SK-N-SH (cell line): ENCODE measurements at regions not wholly inside any gene's neighbourhood (a gene's known extent, or its start where the extent isn't known, plus 50 kb on each side); places are given as distances from the start of the nearest gene placed in this dataset.

Experiments
- CTCF ChIA-PET: fragments of 300-600, 350-600 bp; formaldehyde crosslinking; extraction: SDS; loops from one replicate; lab custom pipeline; 2021; lab: Yijun Ruan, JAX
- POLR2A ChIA-PET: fragments of 350-600 bp; sonication (Branson Sonifier 250); formaldehyde crosslinking; extraction: SDS; loops from one replicate; lab custom pipeline; 2020; ENCODE audit warnings: antibody characterized with exemption, inconsistent platforms; lab: Yijun Ruan, JAX
- DNase-seq: peaks from one replicate; pipeline ENCODE4 v3.0.0; 2012
- H2AFZ ChIP-seq: fragments of 200-600 bp; sonication (generic); 2 replicates; pipeline ENCODE4 v1.8.1; 2016; ENCODE audit warnings: antibody characterized with exemption, mild to moderate bottlenecking, low read depth
- H3F3A ChIP-seq: fragments of 200-600 bp; sonication (generic); replicated peaks from 2 replicates; pipeline ENCODE3; 2016; ENCODE audit warnings: antibody characterized with exemption, mild to moderate bottlenecking; ENCODE audit not compliant: insufficient read depth
- H3K27ac ChIP-seq, 2 experiments: fragments of 200-500 bp in 1 of 2; fragments of 200-600 bp in 1 of 2; sonication (Bioruptor generic) in 1 of 2; sonication (generic), shearing (Covaris generic) in 1 of 2; 2 replicates each; pipeline versions ENCODE4 v1.5.1 to v1.6.1; 2014 to 2016; ENCODE audit warnings: low read depth in 2 of 2, inconsistent platforms in 1 of 2, low read length in 1 of 2, mild to moderate bottlenecking in 1 of 2, mixed read lengths in 1 of 2
- H3K27me3 ChIP-seq: fragments of 200-600 bp; sonication (generic), shearing (Covaris generic); 2 replicates; pipeline ENCODE4 v1.6.1; 2016; ENCODE audit warnings: mixed run types; ENCODE audit not compliant: insufficient read depth
- H3K36me3 ChIP-seq, 2 experiments: fragments of 200-500 bp in 1 of 2; fragments of 200-600 bp in 1 of 2; sonication (Bioruptor generic) in 1 of 2; sonication (generic) in 1 of 2; replicated peaks in 1 of 2; 2 replicates each; pipeline versions ENCODE3 to v1.5.1; 2014 to 2016; ENCODE audit warnings: low read length in 1 of 2, mild to moderate bottlenecking in 1 of 2; ENCODE audit not compliant: insufficient read depth in 2 of 2, control insufficient read depth in 1 of 2
- H3K4me1 ChIP-seq, 2 experiments: fragments of 200-500 bp in 1 of 2; fragments of 200-600 bp in 1 of 2; sonication (Bioruptor generic) in 1 of 2; sonication (generic), shearing (Covaris generic) in 1 of 2; 2 replicates each; pipeline versions ENCODE4 v1.5.1 to v1.6.1; 2014 to 2016; ENCODE audit warnings: low read depth in 1 of 2, low read length in 1 of 2, mixed run types in 1 of 2; ENCODE audit not compliant: insufficient read depth in 2 of 2, control insufficient read depth in 1 of 2
- H3K4me2 ChIP-seq: fragments of 200-600 bp; sonication (generic), shearing (Covaris generic); 2 replicates; pipeline ENCODE4 v1.6.1; 2017; ENCODE audit warnings: mixed run types
- H3K4me3 ChIP-seq, 2 experiments: fragments of 200-500 bp in 1 of 2; fragments of 200-600 bp in 1 of 2; sonication (Bioruptor generic) in 1 of 2; sonication (generic), shearing (Covaris generic) in 1 of 2; 2 replicates each; pipeline versions ENCODE4 v1.5.1 to v1.8.1; 2014 to 2016; ENCODE audit warnings: low read depth in 2 of 2, inconsistent platforms in 1 of 2, low read length in 1 of 2, mild to moderate bottlenecking in 1 of 2, mixed read lengths in 1 of 2, moderate library complexity in 1 of 2
- H3K79me2 ChIP-seq: fragments of 200-600 bp; sonication (generic); 2 replicates; pipeline ENCODE4 v1.8.1; 2017; ENCODE audit warnings: mild to moderate bottlenecking; ENCODE audit not compliant: insufficient read depth
- H3K9ac ChIP-seq: fragments of 200-600 bp; sonication (generic); 2 replicates; pipeline ENCODE4 v1.6.1; 2017; ENCODE audit warnings: mixed run types
- H3K9me2 ChIP-seq: fragments of 200-600 bp; sonication (generic); 2 replicates; pipeline ENCODE4 v1.6.1; 2017; ENCODE audit warnings: mixed run types
- H3K9me3 ChIP-seq: fragments of 200-600 bp; sonication (generic); 2 replicates; pipeline ENCODE4 v1.6.1; 2017; ENCODE audit warnings: mixed run types, mild to moderate bottlenecking, moderate library complexity
- H4K20me1 ChIP-seq: fragments of 200-600 bp; sonication (generic); 2 replicates; pipeline ENCODE4 v1.6.1; 2017; ENCODE audit warnings: mild to moderate bottlenecking, mixed run types; ENCODE audit not compliant: insufficient read depth
- CTCF ChIP-seq: fragments of 200-600 bp; sonication (generic); IDR thresholded peaks from 2 replicates; pipeline ENCODE4 v1.6.1; 2017; ENCODE audit warnings: antibody characterized with exemption, mild to moderate bottlenecking, moderate library complexity
- ELF1 ChIP-seq: IDR thresholded peaks from 2 replicates; pipeline ENCODE4 v1.4.0; 2012
- MAX ChIP-seq: IDR thresholded peaks from 2 replicates; pipeline ENCODE4 v1.4.0; 2012; ENCODE audit warnings: low read depth
- MXI1 ChIP-seq: IDR thresholded peaks from 2 replicates; pipeline ENCODE4 v1.6.1; 2012; ENCODE audit warnings: mild to moderate bottlenecking, low read depth, low read length, improper control_type of control experiment
- RAD21 ChIP-seq: IDR thresholded peaks from 2 replicates; pipeline ENCODE4 v1.6.1; 2012; ENCODE audit warnings: mild to moderate bottlenecking, low read length
- REST ChIP-seq: IDR thresholded peaks from 2 replicates; pipeline ENCODE4 v1.6.1; 2012; ENCODE audit warnings: mild to moderate bottlenecking, low read depth, low read length, moderate library complexity
- RFX5 ChIP-seq: IDR thresholded peaks from 2 replicates; pipeline ENCODE4 v1.6.1; 2012; ENCODE audit warnings: mild to moderate bottlenecking, improper control_type of control experiment, low read length
- SIN3A ChIP-seq: IDR thresholded peaks from 2 replicates; pipeline ENCODE4 v1.6.1; 2012; ENCODE audit warnings: low read depth, mild to moderate bottlenecking, low read length, moderate library complexity, borderline replicate concordance
- TAF1 ChIP-seq: IDR thresholded peaks from 2 replicates; pipeline ENCODE4 v1.6.1; 2012; ENCODE audit warnings: low read depth, mild to moderate bottlenecking, low read length, moderate library complexity, borderline replicate concordance
- TCF12 ChIP-seq: IDR thresholded peaks from 2 replicates; pipeline ENCODE4 v1.4.0; 2012
- USF2 ChIP-seq: fragments of 150-350 bp; IDR thresholded peaks from 2 replicates; pipeline ENCODE4 v1.6.1; 2017; ENCODE audit warnings: antibody characterized with exemption, low read length, low read depth, borderline replicate concordance
- YY1 ChIP-seq: IDR thresholded peaks from 2 replicates; pipeline ENCODE4 v1.4.0; 2012; ENCODE audit warnings: low read depth, mild to moderate bottlenecking
- WGBS: methylation state at CpG from one replicate; pipeline ENCODE4 v1.1.6; 2017; ENCODE audit warnings: low lambda C conversion rate; 5-methylcytosine and 5-hydroxymethylcytosine counted together

GRCh38 chr21:19141511-19141910, 737.9 kb upstream of the TMPRSS15 start:
- 0% methylated on average over 2 of the region's 2 CpGs for WGBS
- Histone ChIP-seq H3K27me3 (no peaks in the 10 kb centered on the region), H3K27ac (no peak overlapping the region), H3K79me2 (no peaks in the 10 kb centered on the region), H3K4me1 (no peaks in the 10 kb centered on the region), H4K20me1 (no peaks in the 10 kb centered on the region), H3K36me3 (no peaks in the 10 kb centered on the region), H3K9me3 (no peaks in the 10 kb centered on the region), H3K9me2 (no peaks in the 10 kb centered on the region), H3K4me2 (no peak overlapping the region), H3K9ac (no peak overlapping the region), H3K4me3 (no peak overlapping the region), H3F3A (no peaks in the 10 kb centered on the region), H2AFZ (no peak overlapping the region)
- ChIA-PET POLR2A (no interaction called here), CTCF (no interaction called here)
- no peak for DNase-seq
- TF ChIP-seq ELF1: no peak
- no peak for TF ChIP-seq RAD21
- no peak for TF ChIP-seq TAF1
- no peak for TF ChIP-seq MXI1
- TF ChIP-seq MAX: no peak
- TF ChIP-seq TCF12: no peak
- no peak for TF ChIP-seq SIN3A
- no peak for TF ChIP-seq REST
- no peak for TF ChIP-seq CTCF
- no peak for TF ChIP-seq YY1
- no peak for TF ChIP-seq RFX5
- no peak for TF ChIP-seq USF2
